Tibial nerve (tissue), 4 donors: ENCODE measurements at regions not wholly inside any gene's neighbourhood (a gene's known extent, or its start where the extent isn't known, plus 50 kb on each side); places are given as distances from the start of the nearest gene placed in this dataset.
"Not testable (repeated sequence)": the region's sequence is repeated elsewhere in the genome, so short reads cannot be mapped to it uniquely, and the experiment has no call there.

Experiments
- DNase-seq, 2 donors: peaks; one replicate each; pipeline ENCODE4 v3.0.0-alpha.2; 2019; ENCODE audit warnings: low spot score in 2 of 2
- H3K27ac ChIP-seq, 4 donors: fragments of 200-600 bp; sonication (generic) in 3 of 4; one replicate each; pipeline ENCODE4 v1.5.1; 2017 to 2019; ENCODE audit warnings: mild to moderate bottlenecking in 1 of 4
- H3K27me3 ChIP-seq, 2 donors: fragments of 200-600 bp; sonication (generic) in 1 of 2; one replicate each; pipeline versions ENCODE4 v1.5.1 to v1.6.0; 2017 to 2019
- H3K36me3 ChIP-seq, 3 donors: fragments of 200-600 bp; sonication (generic); one replicate each; pipeline ENCODE4 v1.5.1; 2018 to 2019
- H3K4me1 ChIP-seq, 4 donors: fragments of 200-600 bp; sonication (generic) in 3 of 4; one replicate each; pipeline ENCODE4 v1.5.1; 2017 to 2019
- H3K4me3 ChIP-seq, 4 donors: fragments of 200-600 bp; sonication (generic) in 3 of 4; one replicate each; pipeline ENCODE4 v1.5.1; 2017 to 2019; ENCODE audit warnings: mild to moderate bottlenecking in 1 of 4, moderate library complexity in 1 of 4
- H3K9me3 ChIP-seq, 4 donors: fragments of 200-600 bp; sonication (generic) in 3 of 4; one replicate each; pipeline ENCODE4 v1.5.1; 2017 to 2019
- CTCF ChIP-seq, 5 experiments: fragments of 200-600 bp in 3 of 5; fragments of 450-650 bp in 2 of 5; sonication (generic) in 3 of 5; IDR thresholded peaks; one replicate each; pipeline ENCODE4 v1.5.1; 2016 to 2019; ENCODE audit warnings: antibody characterized with exemption in 5 of 5, mild to moderate bottlenecking in 3 of 5, moderate library complexity in 2 of 5
- EP300 ChIP-seq, 2 donors: sonication (generic); formaldehyde crosslinking; IDR thresholded peaks; one replicate each; pipeline ENCODE4 v1.6.1; 2017; ENCODE audit warnings: antibody characterized with exemption in 2 of 2, mild to moderate bottlenecking in 1 of 2
- POLR2A ChIP-seq, 2 donors: fragments of 450-650 bp; IDR thresholded peaks; one replicate each; pipeline ENCODE4 v1.6.1; 2017; ENCODE audit warnings: antibody characterized with exemption in 2 of 2, mild to moderate bottlenecking in 2 of 2, moderate library complexity in 2 of 2
- WGBS, 2 donors: methylation state at CpG; one replicate each; pipeline ENCODE4 v1.1.5; 2018; 5-methylcytosine and 5-hydroxymethylcytosine counted together

GRCh38 chr18:56487801-56488200 is 150.6 kb downstream of the TXNL1 start:
- no peak for DNase-seq
- Histone ChIP-seq H3K36me3 (no peaks in the 10 kb centered on the region), H3K4me1 (no peaks in the 10 kb centered on the region), H3K9me3 (no peaks in the 10 kb centered on the region), H3K4me3 (no peak overlapping the region), H3K27me3 (no peaks in the 10 kb centered on the region), H3K27ac (no peak overlapping the region)
- WGBS, 2 donors, result 38 to 39% methylated on average over 2 of the region's 2 CpGs
- no peak for TF ChIP-seq POLR2A (IDR thresholded peaks at IDR 0.05)

- H3K27me3 ChIP-seq, result no peaks in the 10 kb centered on the region
- TF ChIP-seq EP300 (IDR thresholded peaks at IDR 0.05) (no peak), CTCF (IDR thresholded peaks at IDR 0.05) (no peak), POLR2A (IDR thresholded peaks at IDR 0.05) (no peak)
- no peak overlapping the region for H3K4me3 ChIP-seq
- no peaks in the 10 kb centered on the region for H3K4me1 ChIP-seq
- no peaks in the 10 kb centered on the region for H3K36me3 ChIP-seq
- WGBS, 2 donors, result 48 to 58% methylated on average over 2 of the region's 2 CpGs
- H3K9me3 ChIP-seq, result no peaks in the 10 kb centered on the region
- no peak for DNase-seq
- H3K27ac ChIP-seq, result no peak overlapping the region
Measured at GRCh38 chr18:56483386-56483785, 155.0 kb downstream of the TXNL1 start.

GRCh38 chr18:56482813-56483212 is 155.6 kb downstream of the TXNL1 start:
- not testable (repeated sequence) for H3K4me3 ChIP-seq, H3K36me3 ChIP-seq, H3K27ac ChIP-seq, H3K4me1 ChIP-seq, DNase-seq, H3K27me3 ChIP-seq, H3K9me3 ChIP-seq
- WGBS, 2 donors, result 92% methylated on average over 4 of the region's 4 CpGs

- H3K27me3 ChIP-seq, result no peaks in the 10 kb centered on the region
- WGBS, 2 donors, result 86 to 90% methylated on average over 1 of the region's 1 CpG
- no peak for DNase-seq
- no peaks in the 10 kb centered on the region for H3K36me3 ChIP-seq
- TF ChIP-seq CTCF (IDR thresholded peaks at IDR 0.05), result no peak
- TF ChIP-seq POLR2A (IDR thresholded peaks at IDR 0.05), result no peak
- no peak for TF ChIP-seq EP300 (IDR thresholded peaks at IDR 0.05)
- no peaks in the 10 kb centered on the region for H3K9me3 ChIP-seq
- no peak overlapping the region for H3K27ac ChIP-seq
- H3K4me3 ChIP-seq, result no peak overlapping the region
- no peaks in the 10 kb centered on the region for H3K4me1 ChIP-seq
Measured at GRCh38 chr18:56481751-56482150, 156.6 kb downstream of the TXNL1 start.

- no peak overlapping the region for H3K27ac ChIP-seq
- TF ChIP-seq CTCF (IDR thresholded peaks at IDR 0.05), result no peak
- WGBS, 2 donors, result 86 to 90% methylated on average over 3 of the region's 3 CpGs
- H3K4me3 ChIP-seq, result no peak overlapping the region
- H3K9me3 ChIP-seq, result no peaks in the 10 kb centered on the region
- no peaks in the 10 kb centered on the region for H3K4me1 ChIP-seq
- DNase-seq, result no peak
- H3K36me3 ChIP-seq, result no peaks in the 10 kb centered on the region
- H3K27me3 ChIP-seq, result no peaks in the 10 kb centered on the region
Measured at GRCh38 chr18:56479841-56480240, 158.6 kb downstream of the TXNL1 start.

GRCh38 chr18:56475250-56475649 is 163.1 kb downstream of the TXNL1 start:
- Histone ChIP-seq H3K4me1 (peaks cover 0 to 10% (median 0%) of the 10 kb centered on the region in 4 donors), H3K27ac (no peak overlapping the region), H3K9me3 (no peaks in the 10 kb centered on the region), H3K4me3 (no peak overlapping the region), H3K36me3 (no peaks in the 10 kb centered on the region), H3K27me3 (no peaks in the 10 kb centered on the region)
- no peak for TF ChIP-seq POLR2A (IDR thresholded peaks at IDR 0.05)
- no peak for TF ChIP-seq EP300 (IDR thresholded peaks at IDR 0.05)
- TF ChIP-seq CTCF (IDR thresholded peaks at IDR 0.05), result no peak
- 87 to 89% methylated on average over 2 of the region's 2 CpGs for WGBS, 2 donors
- no peak for DNase-seq
